ENCODE measurements at regions not wholly inside any gene's neighbourhood (a gene's known extent, or its start where the extent isn't known, plus 50 kb on each side); places are given as distances from the start of the nearest gene placed in this dataset.

- no peak for DNase-seq
These were observed 79.9 kb upstream of the CCDC91 start for GRCh38 chr12:28110329-28110728.

- no peak for DNase-seq
These were observed 75.8 kb upstream of the CCDC91 start for GRCh38 chr12:28114488-28114887.

GRCh38 chr12:28121433-28121832, 68.8 kb upstream of the CCDC91 start:
- DNase-seq = no peak

- DNase-seq = no peak
These were observed 68.2 kb upstream of the CCDC91 start for GRCh38 chr12:28121899-28122655.

GRCh38 chr12:28122756-28123155, 67.5 kb upstream of the CCDC91 start:
- no peak for DNase-seq

- no peak for DNase-seq
These were observed 62.8 kb upstream of the CCDC91 start for GRCh38 chr12:28127455-28127854.

- no peak for DNase-seq
These were observed 61.2 kb upstream of the CCDC91 start for GRCh38 chr12:28129031-28129430.

- no peak for DNase-seq
These were observed 60.0 kb upstream of the CCDC91 start for GRCh38 chr12:28130234-28130624.

GRCh38 chr12:28130625-28131598, 59.3 kb upstream of the CCDC91 start:
- no peak for DNase-seq

- no peak for DNase-seq
These were observed 57.9 kb upstream of the CCDC91 start for GRCh38 chr12:28132398-28132797.

- DNase-seq = no peak
These were observed 54.3 kb upstream of the CCDC91 start for GRCh38 chr12:28135801-28136439.

- DNase-seq = no peak
These were observed 52.8 kb upstream of the CCDC91 start for GRCh38 chr12:28137414-28137813.

- DNase-seq = no peak
These were observed 49.9 kb upstream of the CCDC91 start for GRCh38 chr12:28140404-28140803.

Measured in NCI-H2081 treated with DMSO at 0.1 percent for 48 hours (cell line).